ENCODE measurements at regions not wholly inside any gene's neighbourhood (a gene's known extent, or its start where the extent isn't known, plus 50 kb on each side); places are given as distances from the start of the nearest gene placed in this dataset.

- H2AFZ ChIP-seq (ENCODE audit: low read depth): no peak overlapping the region
- H3K27me3 ChIP-seq (ENCODE audit: insufficient read depth): no peaks in the 10 kb centered on the region
- no peak overlapping the region for H3K4me3 ChIP-seq (ENCODE audit: low read depth in 2 of 2, low read length in 1 of 2)
- H3K9me3 ChIP-seq: no peaks in the 10 kb centered on the region
- no peaks in the 10 kb centered on the region for H3K79me2 ChIP-seq (ENCODE audit: insufficient read depth)
- H3K27ac ChIP-seq (ENCODE audit: low read depth in 2 of 2, low read length in 1 of 2): no peak overlapping the region
- no peaks in the 10 kb centered on the region for H3F3A ChIP-seq (replicated peaks; ENCODE audit: insufficient read depth)
- POLR2A ChIA-PET: no interaction called here
- 95% methylated on average over 1 of the region's 1 CpG for WGBS (ENCODE audit: low lambda C conversion rate)
- no peaks in the 10 kb centered on the region for H3K36me3 ChIP-seq (replicated peaks in 1 of 2; ENCODE audit: control insufficient read depth in 1 of 2, insufficient read depth in 2 of 2, low read length in 1 of 2)
- no peak for DNase-seq
- TF ChIP-seq PBX3 (IDR thresholded peaks at IDR 0.05) (no peak), RFX5 (IDR thresholded peaks at IDR 0.05; ENCODE audit: low read length) (no peak), MEF2A (IDR thresholded peaks at IDR 0.05; ENCODE audit: borderline replicate concordance, low read depth) (no peak), FOXJ3 (CRISPR knock-in tag; IDR thresholded peaks at IDR 0.05) (no peak), IRF3 (IDR thresholded peaks at IDR 0.05; ENCODE audit: low read depth, low read length) (no peak)
- peaks cover 0 to 9% of the 10 kb centered on the region in 2 experiments; a peak in 2 of 4 replicates for H3K4me1 ChIP-seq (ENCODE audit: control insufficient read depth in 1 of 2, insufficient read depth in 2 of 2, low read depth in 1 of 2, low read length in 1 of 2)
- H4K20me1 ChIP-seq (ENCODE audit: insufficient read depth): no peaks in the 10 kb centered on the region
- H3K4me2 ChIP-seq: no peak overlapping the region
- no peaks in the 10 kb centered on the region for H3K9me2 ChIP-seq
- CTCF ChIA-PET: no interaction called here
- H3K9ac ChIP-seq: no peak overlapping the region
Measured at GRCh38 chr12:78719721-78720120, 144.9 kb upstream of the SYT1 start.

GRCh38 chr12:78721906-78722305 lies 142.7 kb upstream of the SYT1 start:
- Histone ChIP-seq H3K27ac (ENCODE audit: low read depth in 2 of 2, low read length in 1 of 2) (no peak overlapping the region), H2AFZ (ENCODE audit: low read depth) (peak overlapping the region; percentile 49; the same call in 1 of the 2 replicates), H3K9me3 (no peaks in the 10 kb centered on the region), H3K4me2 (no peak overlapping the region), H4K20me1 (ENCODE audit: insufficient read depth) (no peaks in the 10 kb centered on the region), H3K79me2 (ENCODE audit: insufficient read depth) (no peaks in the 10 kb centered on the region), H3K4me1 (ENCODE audit: control insufficient read depth in 1 of 2, insufficient read depth in 2 of 2, low read depth in 1 of 2, low read length in 1 of 2) (peaks cover 0 to 9% of the 10 kb centered on the region in 2 experiments; a peak in 2 of 4 replicates), H3K4me3 (ENCODE audit: low read depth in 2 of 2, low read length in 1 of 2) (no peak overlapping the region), H3K36me3 (replicated peaks in 1 of 2; ENCODE audit: control insufficient read depth in 1 of 2, insufficient read depth in 2 of 2, low read length in 1 of 2) (no peaks in the 10 kb centered on the region), H3K27me3 (ENCODE audit: insufficient read depth) (no peaks in the 10 kb centered on the region), H3K9me2 (no peaks in the 10 kb centered on the region), H3F3A (replicated peaks; ENCODE audit: insufficient read depth) (no peaks in the 10 kb centered on the region), H3K9ac (no peak overlapping the region)
- POLR2A ChIA-PET: no interaction called here
- TF ChIP-seq TCF12 (IDR thresholded peaks at IDR 0.05) (no peak), YY1 (IDR thresholded peaks at IDR 0.05; ENCODE audit: low read depth) (no peak), SMC3 (IDR thresholded peaks at IDR 0.05; ENCODE audit: low read depth, low read length) (no peak), GATA2 (CRISPR knock-in tag; IDR thresholded peaks at IDR 0.05) (no peak), ZBTB33 (IDR thresholded peaks at IDR 0.05; ENCODE audit: borderline replicate concordance, low read depth) (no peak), SIN3A (IDR thresholded peaks at IDR 0.05; ENCODE audit: borderline replicate concordance, low read depth, low read length) (no peak), FOXM1 (IDR thresholded peaks at IDR 0.05; ENCODE audit: low read depth) (no peak)
- DNase-seq: no peak
- CTCF ChIA-PET: no interaction called here
